ENCODE measurements at regions not wholly inside any gene's neighbourhood (a gene's known extent, or its start where the extent isn't known, plus 50 kb on each side); places are given as distances from the start of the nearest gene placed in this dataset.

- TF ChIP-seq CTCF (IDR thresholded peaks at IDR 0.05; ENCODE audit: low read depth, low read length), result no peak
- no peak for DNase-seq (ENCODE audit: extremely low read depth, low read depth)
Observed at GRCh38 chr4:56198265-56198664, 189.0 kb downstream of the AASDH start.

- no peak for TF ChIP-seq CTCF (IDR thresholded peaks at IDR 0.05; ENCODE audit: low read depth, low read length)
- no peak for DNase-seq (ENCODE audit: extremely low read depth, low read depth)
Observed at GRCh38 chr4:56197387-56197786, 189.9 kb downstream of the AASDH start.

- no peak for DNase-seq (ENCODE audit: extremely low read depth, low read depth)
- no peak for TF ChIP-seq CTCF (IDR thresholded peaks at IDR 0.05; ENCODE audit: low read depth, low read length)
Observed at GRCh38 chr4:56195025-56195424, 192.3 kb downstream of the AASDH start.

- no peak for TF ChIP-seq CTCF (IDR thresholded peaks at IDR 0.05; ENCODE audit: low read depth, low read length)
- no peak for DNase-seq (ENCODE audit: extremely low read depth, low read depth)
Observed at GRCh38 chr4:56191534-56191933, 195.8 kb downstream of the AASDH start.

GRCh38 chr4:56187688-56188087 is 199.6 kb downstream of the AASDH start:
- no peak for DNase-seq (ENCODE audit: extremely low read depth, low read depth)
- no peak for TF ChIP-seq CTCF (IDR thresholded peaks at IDR 0.05; ENCODE audit: low read depth, low read length)

- no peak for TF ChIP-seq CTCF (IDR thresholded peaks at IDR 0.05; ENCODE audit: low read depth, low read length)
- no peak for DNase-seq (ENCODE audit: extremely low read depth, low read depth)
Observed at GRCh38 chr4:56186808-56187523, 200.3 kb downstream of the AASDH start.

GRCh38 chr4:56185901-56186300 is 201.4 kb downstream of the AASDH start:
- TF ChIP-seq CTCF (IDR thresholded peaks at IDR 0.05; ENCODE audit: low read depth, low read length), result no peak
- DNase-seq (ENCODE audit: extremely low read depth, low read depth), result no peak

All from AG09319 (cell line).